ENCODE measurements at regions not wholly inside any gene's neighbourhood (a gene's known extent, or its start where the extent isn't known, plus 50 kb on each side); places are given as distances from the start of the nearest gene placed in this dataset.

- H4K20me1 ChIP-seq (ENCODE audit: insufficient read depth), result no peaks in the 10 kb centered on the region
- no peaks in the 10 kb centered on the region for H3K79me2 ChIP-seq (ENCODE audit: insufficient read depth)
- H3K27me3 ChIP-seq (ENCODE audit: insufficient read depth), result no peaks in the 10 kb centered on the region
- WGBS (ENCODE audit: low lambda C conversion rate), result 30% methylated on average over 4 of the region's 4 CpGs
- no peaks in the 10 kb centered on the region for H3K9me2 ChIP-seq
- H3K4me1 ChIP-seq (ENCODE audit: control insufficient read depth in 1 of 2, insufficient read depth in 2 of 2, low read depth in 1 of 2, low read length in 1 of 2), result peaks cover 0 to 6% of the 10 kb centered on the region in 2 experiments; a peak in 1 of 4 replicates
- no peaks in the 10 kb centered on the region for H3F3A ChIP-seq (replicated peaks; ENCODE audit: insufficient read depth)
- CTCF ChIA-PET, result no interaction called here
- TF ChIP-seq POLR2AphosphoS5 (IDR thresholded peaks at IDR 0.05; ENCODE audit: low read depth, low read length) (no peak), RAD21 (IDR thresholded peaks at IDR 0.05; ENCODE audit: low read length) (no peak), TCF12 (IDR thresholded peaks at IDR 0.05) (no peak), IRF3 (IDR thresholded peaks at IDR 0.05; ENCODE audit: low read depth, low read length) (no peak), GABPA (IDR thresholded peaks at IDR 0.05; ENCODE audit: low read depth) (no peak), RCOR1 (IDR thresholded peaks at IDR 0.05; ENCODE audit: low read length) (no peak), JUND (IDR thresholded peaks at IDR 0.05) (no peak)
- no peak for DNase-seq
- no peaks in the 10 kb centered on the region for H3K36me3 ChIP-seq (replicated peaks in 1 of 2; ENCODE audit: control insufficient read depth in 1 of 2, insufficient read depth in 2 of 2, low read length in 1 of 2)
- no peak overlapping the region for H2AFZ ChIP-seq (ENCODE audit: low read depth)
- H3K27ac ChIP-seq (ENCODE audit: low read depth in 2 of 2, low read length in 1 of 2), result no peak overlapping the region
- no peak overlapping the region for H3K4me3 ChIP-seq (ENCODE audit: low read depth in 2 of 2, low read length in 1 of 2)
- H3K4me2 ChIP-seq, result no peak overlapping the region
- no peak overlapping the region for H3K9ac ChIP-seq
- no peaks in the 10 kb centered on the region for H3K9me3 ChIP-seq
- POLR2A ChIA-PET, result no interaction called here
Observed at GRCh38 chr2:16063955-16064633, 123.7 kb downstream of the MYCN start.

GRCh38 chr2:16063251-16063850 is 123.0 kb downstream of the MYCN start:
- H2AFZ ChIP-seq (ENCODE audit: low read depth), result no peak overlapping the region
- H3K9me3 ChIP-seq, result no peaks in the 10 kb centered on the region
- POLR2A ChIA-PET, result no interaction called here
- H3K4me3 ChIP-seq (ENCODE audit: low read depth in 2 of 2, low read length in 1 of 2), result no peak overlapping the region; a peak in 1 of 4 replicates
- no peaks in the 10 kb centered on the region for H3K79me2 ChIP-seq (ENCODE audit: insufficient read depth)
- H4K20me1 ChIP-seq (ENCODE audit: insufficient read depth), result no peaks in the 10 kb centered on the region
- H3K9me2 ChIP-seq, result no peaks in the 10 kb centered on the region
- CTCF ChIA-PET, result no interaction called here
- peaks cover 0 to 6% of the 10 kb centered on the region in 2 experiments; a peak in 1 of 4 replicates for H3K4me1 ChIP-seq (ENCODE audit: control insufficient read depth in 1 of 2, insufficient read depth in 2 of 2, low read depth in 1 of 2, low read length in 1 of 2)
- no peak for TF ChIP-seq FOSL2 (IDR thresholded peaks at IDR 0.05; ENCODE audit: borderline replicate concordance, low read depth)
- no peaks in the 10 kb centered on the region for H3K27me3 ChIP-seq (ENCODE audit: insufficient read depth)
- no peak overlapping the region for H3K27ac ChIP-seq (ENCODE audit: low read depth in 2 of 2, low read length in 1 of 2)
- H3K4me2 ChIP-seq, result no peak overlapping the region
- no peaks in the 10 kb centered on the region for H3F3A ChIP-seq (replicated peaks; ENCODE audit: insufficient read depth)
- H3K9ac ChIP-seq, result no peak overlapping the region
- H3K36me3 ChIP-seq (replicated peaks in 1 of 2; ENCODE audit: control insufficient read depth in 1 of 2, insufficient read depth in 2 of 2, low read length in 1 of 2), result no peaks in the 10 kb centered on the region
- DNase-seq, result no peak
- WGBS (ENCODE audit: low lambda C conversion rate), result 10% methylated on average over 4 of the region's 4 CpGs

GRCh38 chr2:16062471-16063250 is 122.3 kb downstream of the MYCN start:
- no peaks in the 10 kb centered on the region for H3K79me2 ChIP-seq (ENCODE audit: insufficient read depth)

More at GRCh38 chr2:16062471-16063250, 122.3 kb downstream of the MYCN start:
- Histone ChIP-seq H4K20me1 (ENCODE audit: insufficient read depth) (no peaks in the 10 kb centered on the region), H3K27me3 (ENCODE audit: insufficient read depth) (no peaks in the 10 kb centered on the region), H3K4me2 (no peak overlapping the region), H3K9me3 (no peaks in the 10 kb centered on the region), H3K4me1 (ENCODE audit: control insufficient read depth in 1 of 2, insufficient read depth in 2 of 2, low read depth in 1 of 2, low read length in 1 of 2) (no peaks in the 10 kb centered on the region; a peak in 1 of 4 replicates), H3K4me3 (ENCODE audit: low read depth in 2 of 2, low read length in 1 of 2) (no peak overlapping the region), H3K36me3 (replicated peaks in 1 of 2; ENCODE audit: control insufficient read depth in 1 of 2, insufficient read depth in 2 of 2, low read length in 1 of 2) (no peaks in the 10 kb centered on the region), H3F3A (replicated peaks; ENCODE audit: insufficient read depth) (no peaks in the 10 kb centered on the region), H3K27ac (ENCODE audit: low read depth in 2 of 2, low read length in 1 of 2) (no peak overlapping the region), H3K9me2 (no peaks in the 10 kb centered on the region), H2AFZ (ENCODE audit: low read depth) (no peak overlapping the region), H3K9ac (no peak overlapping the region)
- DNase-seq, result no peak
- 0% methylated on average over 1 of the region's 1 CpG for WGBS (ENCODE audit: low lambda C conversion rate)
- no peak for TF ChIP-seq NFIC (IDR thresholded peaks at IDR 0.05; ENCODE audit: borderline replicate concordance)
- no peak for TF ChIP-seq GATA2 (CRISPR knock-in tag; IDR thresholded peaks at IDR 0.05)
- no peak for TF ChIP-seq RAD21 (IDR thresholded peaks at IDR 0.05; ENCODE audit: low read length)
- no peak for TF ChIP-seq EZH2phosphoT487 (IDR thresholded peaks at IDR 0.05; ENCODE audit: borderline replicate concordance, low read depth)
- TF ChIP-seq SMC3 (IDR thresholded peaks at IDR 0.05; ENCODE audit: low read depth, low read length), result no peak
- POLR2A ChIA-PET, result no interaction called here
- CTCF ChIA-PET, result interaction anchor here (1.2 kb wide), 1 partner anchor 39 kb away, joined by 3 read pairs; no protein-coding TSS in a partner anchor
